A549 (cell line): ENCODE measurements at regions not wholly inside any gene's neighbourhood (a gene's known extent, or its start where the extent isn't known, plus 50 kb on each side); places are given as distances from the start of the nearest gene placed in this dataset.

Experiments used
- ATAC-seq, 2 experiments: fragments of 200-7000 bp in 1 of 2; fragments of >200 bp in 1 of 2; cut with Nextera tagmentation in 1 of 2; cut with Tn5 transposase in 1 of 2; 3 replicates each; pipeline versions ENCODE4 v1.8.0 to v1.9.1; 2018 to 2020; ENCODE audit warnings: mild to moderate bottlenecking in 1 of 2, moderate library complexity in 1 of 2
- CTCF ChIA-PET: fragments of 300-600 bp; sonication (Branson Sonifier 250); formaldehyde crosslinking; extraction: SDS; loops from one replicate; lab custom pipeline; 2021; ENCODE audit warnings: antibody characterized with exemption, inconsistent platforms; lab: Yijun Ruan, JAX
- POLR2A ChIA-PET: fragments of 350-600 bp; formaldehyde crosslinking; extraction: SDS; loops from one replicate; lab custom pipeline; 2021; ENCODE audit warnings: antibody characterized with exemption, inconsistent platforms; lab: Yijun Ruan, JAX
- DNase-seq, 2 experiments: peaks; one replicate each; pipeline versions ENCODE4 v3.0.0 to v3.0.0-alpha.2; 2011 to 2016; ENCODE audit warnings: low read depth in 1 of 2, low spot score in 1 of 2
- FAIRE-seq: peaks from 2 replicates; lab custom pipeline; 2011; peaks lifted over from hg19 to GRCh38; lab: Jason Lieb, UNC
- H3K27ac ChIP-seq, 2 experiments: fragments of >200 bp; sonication (Bioruptor Twin); formaldehyde crosslinking; 3 replicates each; pipeline ENCODE4 v1.5.1; 2016 to 2017
- H3K4me1 ChIP-seq: fragments of >200 bp; sonication (Bioruptor Twin); formaldehyde crosslinking; 3 replicates; pipeline ENCODE4 v1.6.1; 2016
- H3K4me2 ChIP-seq: fragments of >200 bp; sonication (Bioruptor Twin); formaldehyde crosslinking; 3 replicates; pipeline ENCODE4 v1.6.1; 2016
- H3K4me3 ChIP-seq: fragments of >200 bp; sonication (Bioruptor Twin); formaldehyde crosslinking; 3 replicates; pipeline ENCODE4 v1.5.1; 2016
- H3K9me3 ChIP-seq: fragments of >200 bp; sonication (Bioruptor Twin); formaldehyde crosslinking; 3 replicates; pipeline ENCODE4 v1.6.1; 2016
- BHLHE40 ChIP-seq: IDR thresholded peaks from 2 replicates; pipeline ENCODE4 v1.6.1; 2012; ENCODE audit warnings: low read depth, low read length, inconsistent platforms
- CHD2 ChIP-seq: fragments of 150-350 bp; IDR thresholded peaks from 2 replicates; pipeline ENCODE4 v1.6.1; 2014; ENCODE audit warnings: low read length; ENCODE audit not compliant: partially characterized antibody
- EHF ChIP-seq: fragments of 250-450 bp; sonication (Bioruptor Pico); IDR thresholded peaks from 2 replicates; pipeline ENCODE4 v1.5.0; 2020; ENCODE audit warnings: mild to moderate bottlenecking
- EHMT2 ChIP-seq: fragments of 200-600 bp; sonication (generic); IDR thresholded peaks from 2 replicates; pipeline ENCODE4 v1.6.1; 2016; ENCODE audit warnings: antibody characterized with exemption, low read depth, mild to moderate bottlenecking, moderate library complexity
- EP300 ChIP-seq, 2 experiments: fragments of >200 bp; sonication (Bioruptor Twin); formaldehyde crosslinking; IDR thresholded peaks; 2 replicates in 1 of 2; 3 replicates in 1 of 2; pipeline ENCODE4 v1.6.1; 2016 to 2017
- ESRRA ChIP-seq: fragments of 150-350 bp; IDR thresholded peaks from 2 replicates; pipeline ENCODE4 v1.6.1; 2014; ENCODE audit warnings: mild to moderate bottlenecking, low read length, borderline replicate concordance
- FOSL2 ChIP-seq, 2 experiments: fragments of 450-650 bp in 1 of 2; fragments of >200 bp in 1 of 2; sonication (Bioruptor Twin) in 1 of 2; formaldehyde crosslinking; IDR thresholded peaks; 2 replicates each; pipeline versions ENCODE4 v1.5.0 to v1.6.1; 2016 to 2020; ENCODE audit warnings: mild to moderate bottlenecking in 1 of 2, moderate library complexity in 1 of 2
- FOXS1 ChIP-seq: fragments of 250-450 bp; sonication (Bioruptor Pico); IDR thresholded peaks from 2 replicates; pipeline ENCODE4 v1.5.0; 2020; ENCODE audit warnings: mild to moderate bottlenecking, moderate library complexity
- HDAC2 ChIP-seq: fragments of 200-600 bp; sonication (generic); IDR thresholded peaks from 2 replicates; pipeline ENCODE4 v1.6.1; 2016
- HOXB13 ChIP-seq: fragments of 250-450 bp; sonication (Bioruptor Pico); IDR thresholded peaks from 2 replicates; pipeline ENCODE4 v1.5.0; 2020; ENCODE audit warnings: low read depth, mild to moderate bottlenecking, moderate library complexity
- HOXB5 ChIP-seq: fragments of 250-450 bp; sonication (Bioruptor Pico); IDR thresholded peaks from 2 replicates; pipeline ENCODE4 v1.5.0; 2020; ENCODE audit warnings: mild to moderate bottlenecking, moderate library complexity
- NFE2L2 ChIP-seq: fragments of 150-350 bp; conservative IDR thresholded peaks from 2 replicates; pipeline ENCODE4 v1.6.1; 2014; ENCODE audit warnings: low read length
- NPAS2 ChIP-seq: fragments of 250-450 bp; sonication (Bioruptor Pico); IDR thresholded peaks from 2 replicates; pipeline ENCODE4 v1.8.0; 2022; ENCODE audit warnings: mild to moderate bottlenecking, moderate library complexity, borderline replicate concordance
- PHF8 ChIP-seq: fragments of 200-600 bp; sonication (generic); IDR thresholded peaks from 2 replicates; pipeline ENCODE4 v1.6.1; 2016; ENCODE audit warnings: low read depth, mild to moderate bottlenecking, antibody characterized with exemption, moderate library complexity, borderline replicate concordance
- POLR2A ChIP-seq: IDR thresholded peaks from 2 replicates; pipeline ENCODE4 v1.6.1; 2012; ENCODE audit warnings: mild to moderate bottlenecking, low read length
- POLR2AphosphoS2 ChIP-seq: conservative IDR thresholded peaks from 2 replicates; pipeline ENCODE4 v1.6.1; 2012; ENCODE audit warnings: low read length, improper control_type of control experiment, inconsistent platforms
- RARB ChIP-seq: fragments of 250-450 bp; sonication (Bioruptor Pico); IDR thresholded peaks from 2 replicates; pipeline ENCODE4 v1.8.0; 2021; ENCODE audit warnings: mild to moderate bottlenecking, moderate library complexity
- RCOR1 ChIP-seq: fragments of 150-350 bp; IDR thresholded peaks from 2 replicates; pipeline ENCODE4 v1.6.1; 2014; ENCODE audit warnings: antibody characterized with exemption, low read length, low read depth
- TFCP2L1 ChIP-seq: fragments of 250-450 bp; sonication (Bioruptor Pico); IDR thresholded peaks from 2 replicates; pipeline ENCODE4 v1.5.0; 2021; ENCODE audit warnings: mild to moderate bottlenecking
- ZFP36 ChIP-seq: fragments of 450-650 bp; IDR thresholded peaks from 2 replicates; pipeline ENCODE4 v1.6.1; 2014; ENCODE audit warnings: borderline replicate concordance; ENCODE audit not compliant: partially characterized antibody
- ZSCAN20 ChIP-seq: fragments of 250-450 bp; sonication (Bioruptor Pico); IDR thresholded peaks from 2 replicates; pipeline ENCODE4 v1.8.0; 2022; ENCODE audit warnings: mild to moderate bottlenecking, moderate library complexity
- WGBS: methylation state at CpG from one replicate; pipeline ENCODE4 v1.1.6; 2017; ENCODE audit errors: missing lambda C conversion rate; 5-methylcytosine and 5-hydroxymethylcytosine counted together
- TF ChIP-seq, protein P1 (sequence below): fragments of 150-350 bp; IDR thresholded peaks from 2 replicates; pipeline ENCODE4 v1.6.1; 2014; ENCODE audit warnings: low read depth, mild to moderate bottlenecking, low read length
- TF ChIP-seq, protein P2 (sequence below): fragments of >200 bp; sonication (Bioruptor Twin); formaldehyde crosslinking; IDR thresholded peaks from 2 replicates; pipeline ENCODE4 v1.6.1; 2016

DNA sequence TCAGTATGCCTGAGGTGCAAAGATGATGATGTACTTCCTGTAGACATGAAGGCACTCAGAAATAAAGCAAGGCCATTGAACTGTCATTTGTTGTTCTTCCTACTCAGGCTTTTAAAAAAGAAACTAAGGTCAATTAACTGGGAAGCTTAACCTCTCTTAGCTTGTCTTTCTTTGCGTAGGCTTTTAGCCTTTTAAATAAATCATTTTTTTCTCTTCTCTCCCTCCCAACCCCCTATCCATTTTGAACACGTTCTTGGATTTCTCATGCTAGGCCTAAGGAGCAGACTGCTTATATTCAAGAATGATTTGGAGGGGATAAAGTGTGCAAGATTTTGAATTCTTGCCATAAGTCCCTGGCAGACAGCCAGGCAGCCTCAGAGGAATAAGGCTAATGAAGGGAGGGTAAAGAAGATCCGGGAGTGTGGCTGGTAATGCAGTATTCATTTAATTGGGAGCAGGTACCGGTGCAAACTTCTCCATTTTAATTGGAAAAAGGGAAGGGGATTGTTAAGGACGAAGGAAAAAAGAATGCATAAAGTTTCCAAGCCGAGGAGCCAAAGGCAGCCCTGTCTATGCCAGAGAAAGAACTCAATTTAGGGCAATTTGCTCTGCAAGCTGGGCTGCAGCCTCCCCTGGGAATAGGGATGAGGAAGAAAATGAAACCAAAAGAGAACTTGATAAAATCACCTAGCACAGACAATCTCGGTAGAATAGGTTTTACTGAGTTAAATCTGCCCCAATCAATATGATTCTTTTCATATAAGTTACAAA lies 343.8 kb upstream of the MMS22L start:
- no peak for FAIRE-seq
- 19% methylated on average over 7 of the region's 7 CpGs for WGBS
- DNase-seq = no peak
- CTCF ChIA-PET = no interaction called here
- TF ChIP-seq RCOR1 (no peak), HOXB5 (CRISPR knock-in tag) (no peak), NFE2L2 (no peak), RARB (no peak), ESRRA (no peak), POLR2AphosphoS2 (no peak), ZSCAN20 (CRISPR knock-in tag) (no peak), PHF8 (no peak), BHLHE40 (no peak), CHD2 (no peak)
- TF ChIP-seq, protein P1, sequence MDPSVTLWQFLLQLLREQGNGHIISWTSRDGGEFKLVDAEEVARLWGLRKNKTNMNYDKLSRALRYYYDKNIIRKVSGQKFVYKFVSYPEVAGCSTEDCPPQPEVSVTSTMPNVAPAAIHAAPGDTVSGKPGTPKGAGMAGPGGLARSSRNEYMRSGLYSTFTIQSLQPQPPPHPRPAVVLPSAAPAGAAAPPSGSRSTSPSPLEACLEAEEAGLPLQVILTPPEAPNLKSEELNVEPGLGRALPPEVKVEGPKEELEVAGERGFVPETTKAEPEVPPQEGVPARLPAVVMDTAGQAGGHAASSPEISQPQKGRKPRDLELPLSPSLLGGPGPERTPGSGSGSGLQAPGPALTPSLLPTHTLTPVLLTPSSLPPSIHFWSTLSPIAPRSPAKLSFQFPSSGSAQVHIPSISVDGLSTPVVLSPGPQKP = no peak
- TF ChIP-seq, protein P2, sequence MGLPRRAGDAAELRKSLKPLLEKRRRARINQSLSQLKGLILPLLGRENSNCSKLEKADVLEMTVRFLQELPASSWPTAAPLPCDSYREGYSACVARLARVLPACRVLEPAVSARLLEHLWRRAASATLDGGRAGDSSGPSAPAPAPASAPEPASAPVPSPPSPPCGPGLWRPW = no peak
- Histone ChIP-seq H3K4me2 (peak overlapping the region; percentile 32; the same call in 2 of the 3 replicates), H3K27ac (no peak overlapping the region), H3K4me3 (no peak overlapping the region), H3K9me3 (no peaks in the 10 kb centered on the region), H3K4me1 (no peaks in the 10 kb centered on the region)
- ATAC-seq = no peak
- POLR2A ChIA-PET = no interaction called here

DNA sequence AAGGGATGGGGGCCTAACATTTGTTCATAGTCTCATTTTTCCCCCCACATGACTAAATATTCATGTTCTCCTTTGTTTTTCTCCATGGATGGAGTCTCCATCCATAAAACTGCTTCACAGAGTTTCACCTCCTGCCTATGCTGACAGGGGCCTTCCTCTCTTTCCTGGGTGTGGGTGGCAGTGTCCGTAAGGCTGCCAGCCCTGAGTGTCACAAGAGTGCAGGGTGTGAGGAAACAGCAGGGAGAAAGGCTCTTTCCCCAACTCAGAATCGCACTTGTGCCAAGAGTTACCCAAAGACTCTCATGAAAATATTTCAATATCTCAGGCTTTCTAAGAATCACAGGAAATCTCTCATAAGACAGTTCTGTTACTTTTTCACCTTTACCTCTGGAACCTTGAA lies 346.2 kb upstream of the MMS22L start:
- no peaks in the 10 kb centered on the region for H3K4me1 ChIP-seq
- H3K9me3 ChIP-seq = no peaks in the 10 kb centered on the region
- no peak overlapping the region for H3K4me2 ChIP-seq
- DNase-seq (no peak), FAIRE-seq (no peak), ATAC-seq (no peak)
- H3K27ac ChIP-seq = no peak overlapping the region
- ChIA-PET CTCF (no interaction called here), POLR2A (no interaction called here)
- 65% methylated on average over 2 of the region's 2 CpGs for WGBS
- no peak for TF ChIP-seq TFCP2L1 (CRISPR knock-in tag)
- TF ChIP-seq, protein P2 = no peak
- no peak for TF ChIP-seq FOSL2 (IDR thresholded peaks at IDR 0.05)
- no peak for TF ChIP-seq FOSL2 (CRISPR knock-in tag; IDR thresholded peaks at IDR 0.05)
- TF ChIP-seq POLR2A = no peak
- TF ChIP-seq, protein P1 = no peak
- TF ChIP-seq EP300 (IDR thresholded peaks at IDR 0.05) = no peak
- no peak for TF ChIP-seq NPAS2 (CRISPR knock-in tag)
- TF ChIP-seq FOXS1 (CRISPR knock-in tag) = no peak
- H3K4me3 ChIP-seq = no peak overlapping the region

DNA sequence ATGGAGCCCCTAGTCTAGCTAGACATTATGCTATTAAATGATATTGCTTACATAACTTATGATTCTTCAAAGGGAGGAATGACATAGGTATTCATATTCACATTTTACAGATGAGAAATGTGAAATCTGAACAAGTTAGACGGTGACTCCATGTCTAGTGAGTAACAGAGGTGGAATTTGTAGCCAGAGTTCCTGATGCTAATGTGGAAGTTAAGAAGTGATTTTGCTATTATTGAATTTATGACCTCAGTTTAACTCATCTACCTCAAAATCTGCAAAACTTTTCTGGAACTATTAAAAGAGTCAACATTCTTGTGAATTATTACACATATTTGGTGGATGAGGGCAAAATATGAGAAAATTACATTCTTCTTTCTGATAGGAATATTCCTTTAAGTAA lies 347.6 kb upstream of the MMS22L start:
- FAIRE-seq = no peak
- WGBS = 11% methylated on average over 1 of the region's 1 CpG
- CTCF ChIA-PET = no interaction called here

More for the DNA sequence above, 347.6 kb upstream of the MMS22L start:
- no peaks in the 10 kb centered on the region for H3K4me1 ChIP-seq
- no peak overlapping the region for H3K27ac ChIP-seq
- POLR2A ChIA-PET = no interaction called here
- no peak for TF ChIP-seq EHMT2
- TF ChIP-seq NFE2L2 = no peak
- no peak for TF ChIP-seq EHF (CRISPR knock-in tag)
- TF ChIP-seq HOXB13 (CRISPR knock-in tag) = no peak
- TF ChIP-seq HDAC2 = no peak
- TF ChIP-seq ZFP36 = no peak
- TF ChIP-seq ESRRA = no peak
- no peak overlapping the region for H3K4me2 ChIP-seq
- H3K9me3 ChIP-seq = no peaks in the 10 kb centered on the region
- ATAC-seq = no peak
- H3K4me3 ChIP-seq = no peak overlapping the region
- DNase-seq = no peak
